ENCODE measurements at regions not wholly inside any gene's neighbourhood (a gene's known extent, or its start where the extent isn't known, plus 50 kb on each side); places are given as distances from the start of the nearest gene placed in this dataset.

- intact Hi-C loops (cut with DNase I) = no loop called here
- no peak for DNase-seq
- Histone ChIP-seq H3K27ac (no peak overlapping the region), H3K4me1 (peaks cover 5 to 24% of the 10 kb centered on the region in 2 donors), H3K36me3 (no peaks in the 10 kb centered on the region), H3K9me3 (no peaks in the 10 kb centered on the region), H3K4me3 (replicated peaks in 1 of 3) (no peak overlapping the region), H3K27me3 (no peaks in the 10 kb centered on the region)
- TF ChIP-seq CTCF (IDR thresholded peaks at IDR 0.05) (no peak), POLR2A (IDR thresholded peaks at IDR 0.05) (no peak)
- 89 to 91% methylated on average over 17 of the region's 17 CpGs for WGBS, 2 donors
These were observed 190.4 kb upstream of the ID2 start for GRCh38 chr2:8491296-8492027.

GRCh38 chr2:8494151-8494550 is 187.7 kb upstream of the ID2 start:
- WGBS, 2 donors = 87 to 90% methylated on average over 8 to 9 of the region's 9 CpGs
- no peak overlapping the region for H3K4me3 ChIP-seq (replicated peaks in 1 of 3)
- no peak for DNase-seq
- intact Hi-C loops (cut with DNase I) = no loop called here
- peaks cover 5 to 24% of the 10 kb centered on the region in 2 donors for H3K4me1 ChIP-seq
- no peaks in the 10 kb centered on the region for H3K9me3 ChIP-seq
- no peaks in the 10 kb centered on the region for H3K36me3 ChIP-seq
- TF ChIP-seq CTCF (IDR thresholded peaks at IDR 0.05) (no peak), POLR2A (IDR thresholded peaks at IDR 0.05) (no peak)
- H3K27ac ChIP-seq = peak overlapping the region in 1 of 3 donors; percentile 21
- H3K27me3 ChIP-seq = no peaks in the 10 kb centered on the region

- Histone ChIP-seq H3K4me3 (replicated peaks in 1 of 3) (no peak overlapping the region), H3K36me3 (no peaks in the 10 kb centered on the region), H3K27me3 (no peaks in the 10 kb centered on the region), H3K4me1 (peaks cover 5 to 24% of the 10 kb centered on the region in 2 donors), H3K27ac (peak overlapping the region in 1 of 3 donors; percentile 21), H3K9me3 (no peaks in the 10 kb centered on the region)
- 74 to 94% methylated on average over 3 of the region's 3 CpGs for WGBS, 2 donors
- TF ChIP-seq POLR2A (IDR thresholded peaks at IDR 0.05) (no peak), CTCF (IDR thresholded peaks at IDR 0.05) (no peak)
- peak; percentile 30 to 39 for DNase-seq
- intact Hi-C loops (cut with DNase I) = no loop called here
These were observed 187.3 kb upstream of the ID2 start for GRCh38 chr2:8494589-8494988.

- H3K4me1 ChIP-seq = peaks cover 5 to 26% of the 10 kb centered on the region in 2 donors
- WGBS, 2 donors = 90 to 99% methylated on average over 8 to 11 of the region's 12 CpGs
- no peaks in the 10 kb centered on the region for H3K36me3 ChIP-seq
- intact Hi-C loops (cut with DNase I) = no loop called here
- H3K9me3 ChIP-seq = no peaks in the 10 kb centered on the region
- no peak overlapping the region for H3K27ac ChIP-seq
- DNase-seq = no peak
- no peak overlapping the region for H3K4me3 ChIP-seq (replicated peaks in 1 of 3)
- H3K27me3 ChIP-seq = no peaks in the 10 kb centered on the region
- TF ChIP-seq POLR2A (IDR thresholded peaks at IDR 0.05) = no peak
- TF ChIP-seq CTCF (IDR thresholded peaks at IDR 0.05) = no peak
These were observed 186.5 kb upstream of the ID2 start for GRCh38 chr2:8495189-8495989.

GRCh38 chr2:8496079-8496478 is 185.8 kb upstream of the ID2 start:
- TF ChIP-seq CTCF (IDR thresholded peaks at IDR 0.05) = no peak
- TF ChIP-seq POLR2A (IDR thresholded peaks at IDR 0.05) = no peak
- DNase-seq = no peak
- 80 to 82% methylated on average over 4 of the region's 4 CpGs for WGBS, 2 donors
- H3K27me3 ChIP-seq = no peaks in the 10 kb centered on the region
- H3K4me1 ChIP-seq = peaks cover 5 to 31% of the 10 kb centered on the region in 2 donors
- intact Hi-C loops (cut with DNase I) = no loop called here
- no peaks in the 10 kb centered on the region for H3K36me3 ChIP-seq
- no peak overlapping the region for H3K4me3 ChIP-seq (replicated peaks in 1 of 3)
- no peak overlapping the region for H3K27ac ChIP-seq
- no peaks in the 10 kb centered on the region for H3K9me3 ChIP-seq
